Keratinocyte (primary cell): ENCODE measurements at regions not wholly inside any gene's neighbourhood (a gene's known extent, or its start where the extent isn't known, plus 50 kb on each side); places are given as distances from the start of the nearest gene placed in this dataset.

ENCODE experiments used
- CTCF ChIP-seq, 3 experiments: IDR thresholded peaks in 1 of 3; conservative IDR thresholded peaks in 1 of 3; optimal IDR thresholded peaks in 1 of 3; 2 replicates in 2 of 3; 3 replicates in 1 of 3; pipeline versions ENCODE3 to v1.5.1; 2011; ENCODE audit warnings: low read length in 3 of 3, mild to moderate bottlenecking in 3 of 3, moderate library complexity in 2 of 3, control low read depth in 1 of 3, inconsistent platforms in 1 of 3; ENCODE audit not compliant: insufficient read depth in 2 of 3; ENCODE audit errors: extremely low read depth in 1 of 3
- EZH2 ChIP-seq: IDR thresholded peaks from one replicate; pipeline ENCODE4 v1.6.1; 2012; ENCODE audit warnings: inconsistent platforms, mild to moderate bottlenecking, low read length, moderate library complexity

GRCh38 chr18:27861539-27861938, 315.4 kb downstream of the CDH2 start:
- TF ChIP-seq CTCF (optimal IDR thresholded peaks at IDR 0.05 in 1 of 3, IDR thresholded peaks at IDR 0.05 in 1 of 3, conservative IDR thresholded peaks at IDR 0.05 in 1 of 3; ENCODE audit: extremely low read depth in 1 of 3, insufficient read depth in 2 of 3, low read length in 3 of 3): no peak
- no peak for TF ChIP-seq EZH2
